GM19463 (cell line): ENCODE measurements at regions not wholly inside any gene's neighbourhood (a gene's known extent, or its start where the extent isn't known, plus 50 kb on each side); places are given as distances from the start of the nearest gene placed in this dataset.
"Not testable (repeated sequence)": the region's sequence is repeated elsewhere in the genome, so short reads cannot be mapped to it uniquely, and the experiment has no call there.

Experiments
- ATAC-seq: cut with Tn5 transposase; IDR thresholded peaks from one replicate; pipeline ENCODE4 v1.9.1; 2021; ENCODE audit warnings: mild to moderate bottlenecking, moderate library complexity; ENCODE audit not compliant: unreplicated experiment

- ATAC-seq = not testable (repeated sequence)
These were observed 1439.2 kb upstream of the ACVR2A start for GRCh38 chr2:146405402-146406309.

GRCh38 chr2:146403546-146404160, 1441.2 kb upstream of the ACVR2A start:
- ATAC-seq = not testable (repeated sequence)

GRCh38 chr2:146392631-146393030, 1452.2 kb upstream of the ACVR2A start:
- no peak for ATAC-seq

GRCh38 chr2:146392186-146392585, 1452.6 kb upstream of the ACVR2A start:
- ATAC-seq = no peak

- ATAC-seq = no peak
These were observed 1456.1 kb upstream of the ACVR2A start for GRCh38 chr2:146388757-146389156.

- no peak for ATAC-seq
These were observed 1458.7 kb upstream of the ACVR2A start for GRCh38 chr2:146386096-146386495.

GRCh38 chr2:146385031-146385430, 1459.8 kb upstream of the ACVR2A start:
- ATAC-seq = no peak

- no peak for ATAC-seq
These were observed 1468.2 kb upstream of the ACVR2A start for GRCh38 chr2:146376511-146377064.

GRCh38 chr2:146374505-146374904, 1470.3 kb upstream of the ACVR2A start:
- ATAC-seq = no peak

- ATAC-seq = not testable (repeated sequence)
These were observed 1473.5 kb upstream of the ACVR2A start for GRCh38 chr2:146371364-146371763.

- ATAC-seq = no peak
These were observed 1474.0 kb upstream of the ACVR2A start for GRCh38 chr2:146370826-146371225.

GRCh38 chr2:146366276-146366675, 1478.6 kb upstream of the ACVR2A start:
- ATAC-seq = no peak

GRCh38 chr2:146365041-146365440, 1479.8 kb upstream of the ACVR2A start:
- ATAC-seq = no peak

- ATAC-seq = no peak
These were observed 1481.1 kb upstream of the ACVR2A start for GRCh38 chr2:146363731-146364130.

GRCh38 chr2:146351689-146352088, 1493.1 kb upstream of the ACVR2A start:
- ATAC-seq = no peak

- no peak for ATAC-seq
These were observed 1495.5 kb upstream of the ACVR2A start for GRCh38 chr2:146349334-146349733.

- no peak for ATAC-seq
These were observed 1519.9 kb upstream of the ACVR2A start for GRCh38 chr2:146324951-146325350.

- no peak for ATAC-seq
These were observed 1521.3 kb upstream of the ACVR2A start for GRCh38 chr2:146323564-146323963.

- ATAC-seq = no peak
These were observed 1523.7 kb upstream of the ACVR2A start for GRCh38 chr2:146321175-146321574.

GRCh38 chr2:146317959-146318358, 1526.9 kb upstream of the ACVR2A start:
- no peak for ATAC-seq

GRCh38 chr2:146312899-146313298, 1531.9 kb upstream of the ACVR2A start:
- ATAC-seq = no peak

GRCh38 chr2:146305164-146305563, 1539.7 kb upstream of the ACVR2A start:
- ATAC-seq = no peak
